GM10266 (cell line): ENCODE measurements at regions not wholly inside any gene's neighbourhood (a gene's known extent, or its start where the extent isn't known, plus 50 kb on each side); places are given as distances from the start of the nearest gene placed in this dataset.

ENCODE experiments used
- DNase-seq: peaks from one replicate; pipeline ENCODE4 v3.0.0; 2012; ENCODE audit errors: extremely low spot score
- TF ChIP-seq, protein P1 (sequence below): IDR thresholded peaks from 2 replicates; pipeline ENCODE4 v1.5.1; 2012; ENCODE audit warnings: mild to moderate bottlenecking, low read depth; ENCODE audit not compliant: control insufficient read depth, insufficient read depth; ENCODE audit errors: missing control alignments

DNA sequence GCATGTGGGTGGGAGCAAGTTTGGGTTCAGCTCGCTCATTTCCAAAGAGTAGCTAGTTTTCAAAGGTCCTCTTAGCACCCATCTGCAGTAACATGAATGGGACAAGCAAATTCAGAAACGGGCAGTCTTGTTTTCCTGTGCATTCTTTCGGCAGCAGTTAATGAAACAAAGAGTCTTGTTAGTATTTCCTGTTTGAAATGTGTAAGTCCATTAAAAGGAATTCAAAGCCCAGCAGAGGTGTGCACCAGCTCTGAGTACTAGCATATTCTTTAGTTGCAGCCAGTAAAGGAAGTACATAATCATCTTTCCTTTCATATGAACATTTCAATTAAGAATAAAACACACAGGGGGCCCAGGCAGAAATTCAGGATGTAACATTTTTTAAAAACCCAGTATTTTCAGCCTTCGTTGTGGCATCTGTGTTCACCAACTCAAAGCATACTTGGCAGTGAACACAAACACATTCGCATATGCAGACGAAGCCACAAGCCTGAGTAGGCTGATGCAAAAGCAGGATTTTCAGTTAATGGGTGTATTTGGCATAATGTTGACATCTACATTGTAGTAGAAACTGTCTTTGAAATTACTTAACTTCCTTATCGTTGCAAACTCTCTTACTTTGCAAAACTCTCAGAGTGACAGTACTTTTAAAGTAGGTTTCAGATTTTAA lies 570.0 kb upstream of the FLRT2 start:
- no peak for DNase-seq
- TF ChIP-seq, protein P1, sequence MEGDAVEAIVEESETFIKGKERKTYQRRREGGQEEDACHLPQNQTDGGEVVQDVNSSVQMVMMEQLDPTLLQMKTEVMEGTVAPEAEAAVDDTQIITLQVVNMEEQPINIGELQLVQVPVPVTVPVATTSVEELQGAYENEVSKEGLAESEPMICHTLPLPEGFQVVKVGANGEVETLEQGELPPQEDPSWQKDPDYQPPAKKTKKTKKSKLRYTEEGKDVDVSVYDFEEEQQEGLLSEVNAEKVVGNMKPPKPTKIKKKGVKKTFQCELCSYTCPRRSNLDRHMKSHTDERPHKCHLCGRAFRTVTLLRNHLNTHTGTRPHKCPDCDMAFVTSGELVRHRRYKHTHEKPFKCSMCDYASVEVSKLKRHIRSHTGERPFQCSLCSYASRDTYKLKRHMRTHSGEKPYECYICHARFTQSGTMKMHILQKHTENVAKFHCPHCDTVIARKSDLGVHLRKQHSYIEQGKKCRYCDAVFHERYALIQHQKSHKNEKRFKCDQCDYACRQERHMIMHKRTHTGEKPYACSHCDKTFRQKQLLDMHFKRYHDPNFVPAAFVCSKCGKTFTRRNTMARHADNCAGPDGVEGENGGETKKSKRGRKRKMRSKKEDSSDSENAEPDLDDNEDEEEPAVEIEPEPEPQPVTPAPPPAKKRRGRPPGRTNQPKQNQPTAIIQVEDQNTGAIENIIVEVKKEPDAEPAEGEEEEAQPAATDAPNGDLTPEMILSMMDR, result no peak

DNA sequence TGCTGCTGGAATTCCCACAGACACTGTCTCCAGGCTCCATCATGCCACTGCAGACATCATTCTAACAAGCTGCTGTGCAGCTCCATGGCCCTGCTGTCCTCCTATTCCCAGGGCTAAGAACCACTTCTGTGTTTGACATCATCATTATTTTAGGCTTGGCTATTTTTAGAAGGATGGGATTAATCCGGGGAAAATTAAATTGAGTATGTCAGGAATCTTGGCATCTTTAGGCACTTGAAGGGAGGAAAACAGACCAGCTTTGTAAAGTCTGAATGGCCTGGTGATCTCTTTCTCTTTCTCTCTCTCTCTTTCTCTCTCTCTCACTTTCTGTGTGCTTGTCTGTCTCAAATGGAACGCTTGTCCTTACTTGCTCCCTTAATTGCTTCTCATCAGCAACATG lies 568.3 kb upstream of the FLRT2 start:
- TF ChIP-seq, protein P1, result no peak
- no peak for DNase-seq

DNA sequence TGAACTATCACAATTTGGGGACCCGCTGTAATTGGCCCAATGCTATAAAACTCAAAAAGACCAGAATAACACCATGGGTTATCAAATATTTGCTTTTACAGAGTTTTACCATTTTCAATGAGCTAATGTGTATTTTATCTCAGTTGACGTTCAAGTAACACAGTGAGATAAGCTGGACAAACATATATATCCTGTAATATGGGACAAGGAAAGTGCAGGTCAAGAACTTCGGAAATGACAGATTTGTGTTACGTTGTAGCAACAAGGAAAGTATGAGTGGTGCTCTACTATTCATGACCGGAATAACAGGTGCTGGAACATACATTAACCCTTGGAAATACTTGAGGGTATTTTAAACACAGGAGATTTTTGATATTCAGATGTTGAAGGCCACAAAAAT lies 566.4 kb upstream of the FLRT2 start:
- TF ChIP-seq, protein P1, result no peak
- no peak for DNase-seq

DNA sequence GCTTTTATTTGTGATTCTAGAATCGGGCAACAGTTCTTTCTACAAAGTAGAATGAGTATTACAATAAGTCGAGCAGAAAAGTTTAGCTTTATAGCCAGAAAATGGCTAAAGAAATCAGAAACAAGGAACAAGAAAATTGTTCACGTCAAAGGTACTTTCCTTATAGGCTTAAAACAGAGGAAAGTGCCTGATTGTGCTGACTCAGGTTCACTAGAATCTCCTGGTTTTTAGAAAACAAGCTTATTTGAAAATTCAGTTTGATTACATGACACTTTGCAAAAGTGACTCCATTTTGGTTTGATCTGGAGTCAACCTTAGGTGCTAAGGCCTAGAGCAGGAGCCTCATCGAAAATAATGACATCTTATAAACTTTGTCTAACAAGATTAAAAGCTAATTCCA lies 564.7 kb upstream of the FLRT2 start:
- no peak for DNase-seq
- TF ChIP-seq, protein P1, result no peak

DNA sequence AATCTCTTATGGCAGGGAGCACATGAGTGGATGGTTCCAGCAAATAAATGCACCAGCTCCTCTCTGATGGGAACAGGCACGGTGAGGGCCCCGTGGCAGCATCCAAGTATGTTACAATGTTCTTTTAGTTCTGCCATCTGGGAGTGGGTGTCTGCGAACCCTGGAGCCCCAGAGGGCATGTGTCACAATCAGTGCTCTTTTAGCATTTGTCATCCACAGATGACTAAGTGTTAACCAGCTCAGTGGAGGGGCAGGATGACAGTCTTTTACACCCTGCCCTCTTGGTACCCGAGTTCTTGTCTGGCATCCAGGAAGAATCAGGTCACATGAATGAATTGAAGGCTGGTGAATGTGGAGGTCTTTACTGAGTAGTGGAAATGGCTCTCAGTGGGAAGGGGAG lies 560.4 kb upstream of the FLRT2 start:
- TF ChIP-seq, protein P1, result no peak
- DNase-seq, result no peak

DNA sequence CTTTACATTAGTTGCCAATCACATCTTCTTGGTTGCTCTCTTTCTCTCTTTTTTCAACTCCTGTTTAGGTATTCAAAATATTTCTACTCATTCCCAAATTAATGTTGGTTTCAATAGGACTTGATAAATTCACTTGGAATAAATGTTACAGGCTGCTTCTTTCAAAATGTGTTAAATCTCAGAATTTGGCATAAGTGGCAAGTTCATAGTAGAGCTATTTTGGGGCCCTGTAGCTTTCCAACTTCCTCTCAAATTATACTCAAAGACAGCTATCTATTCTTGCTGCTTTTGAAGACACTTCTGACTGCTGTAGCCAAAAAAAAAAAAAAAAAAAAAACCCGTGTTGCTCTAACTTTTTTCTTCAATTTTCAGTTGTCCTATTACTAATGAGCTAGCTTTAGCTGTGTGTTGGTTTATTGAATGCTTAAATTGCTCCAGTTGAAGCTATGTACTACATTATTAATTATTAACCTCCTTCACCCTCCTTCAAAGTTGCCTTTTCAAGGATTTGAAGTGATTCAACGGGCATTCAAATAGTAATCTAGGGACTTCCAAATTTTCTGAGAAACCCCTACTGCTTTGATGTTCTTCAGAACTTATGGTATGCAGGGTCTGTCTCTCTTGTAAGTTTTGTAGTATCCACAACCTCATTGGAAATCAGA lies 554.6 kb upstream of the FLRT2 start:
- DNase-seq, result no peak
- TF ChIP-seq, protein P1, result no peak

DNA sequence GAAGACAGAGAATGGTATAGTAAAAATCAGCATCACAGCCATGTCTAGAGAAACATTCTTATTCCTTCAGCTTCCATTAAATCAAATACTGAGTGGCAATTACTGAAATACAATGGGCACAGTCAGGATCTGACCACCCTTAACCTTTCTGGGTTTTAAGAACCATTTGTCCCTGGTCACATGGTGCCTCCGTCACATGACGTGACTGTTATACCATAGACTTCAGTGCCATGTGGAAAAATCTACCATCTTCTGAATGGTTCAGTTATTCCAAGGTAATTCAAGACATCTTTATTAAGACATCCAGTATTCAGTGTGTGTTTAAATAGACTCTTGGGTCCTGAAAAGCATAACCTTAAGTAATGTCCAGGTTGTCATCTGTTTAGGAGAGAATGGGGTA lies 553.1 kb upstream of the FLRT2 start:
- TF ChIP-seq, protein P1, result no peak
- DNase-seq, result no peak
